Ectodermal cell (in vitro differentiated cells): ENCODE measurements at regions not wholly inside any gene's neighbourhood (a gene's known extent, or its start where the extent isn't known, plus 50 kb on each side); places are given as distances from the start of the nearest gene placed in this dataset.

ENCODE experiments used
- H3K27ac ChIP-seq: 2 replicates; pipeline ENCODE4 v1.7.0; 2013; ENCODE audit warnings: mild to moderate bottlenecking, low read depth, low read length; ENCODE audit not compliant: insufficient read depth, poor library complexity, severe bottlenecking
- H3K27me3 ChIP-seq: 2 replicates; pipeline ENCODE4 v1.7.0; 2013; ENCODE audit warnings: mild to moderate bottlenecking, low read length; ENCODE audit not compliant: insufficient read depth, control insufficient read depth, poor library complexity, severe bottlenecking
- H3K36me3 ChIP-seq: one replicate; pipeline ENCODE4 v1.7.0; 2013; ENCODE audit warnings: low read length; ENCODE audit not compliant: control insufficient read depth, insufficient read depth
- H3K4me1 ChIP-seq: one replicate; pipeline ENCODE4 v1.7.0; 2013; ENCODE audit warnings: low read length; ENCODE audit not compliant: control insufficient read depth, insufficient read depth
- H3K4me3 ChIP-seq: 2 replicates; pipeline ENCODE4 v1.7.0; 2013; ENCODE audit warnings: low read depth, low read length, control low read depth; ENCODE audit not compliant: insufficient read depth
- H3K9me3 ChIP-seq: 2 replicates; pipeline ENCODE4 v1.7.0; 2013; ENCODE audit warnings: mild to moderate bottlenecking, low read length, moderate library complexity; ENCODE audit not compliant: control insufficient read depth
- WGBS, 2 experiments: methylation state at CpG; one replicate each; pipeline ENCODE4 v1.1.7; 2013; ENCODE audit warnings: missing lambda C conversion rate in 2 of 2; 5-methylcytosine and 5-hydroxymethylcytosine counted together

- Histone ChIP-seq H3K27ac (no peak overlapping the region), H3K4me3 (no peak overlapping the region), H3K4me1 (no peaks in the 10 kb centered on the region), H3K27me3 (no peaks in the 10 kb centered on the region), H3K36me3 (no peaks in the 10 kb centered on the region), H3K9me3 (no peaks in the 10 kb centered on the region)
- WGBS, 2 experiments = 97% methylated on average over 3 of the region's 3 CpGs
Measured at GRCh38 chr13:78306519-78307206, 296.7 kb downstream of the POU4F1 start.

GRCh38 chr13:78305171-78305570 is 298.2 kb downstream of the POU4F1 start:
- Histone ChIP-seq H3K27me3 (no peaks in the 10 kb centered on the region), H3K4me1 (no peaks in the 10 kb centered on the region), H3K4me3 (no peak overlapping the region), H3K9me3 (no peaks in the 10 kb centered on the region), H3K27ac (no peak overlapping the region), H3K36me3 (no peaks in the 10 kb centered on the region)
- WGBS, 2 experiments = 92 to 96% methylated on average over 3 of the region's 3 CpGs

- H3K27me3 ChIP-seq = no peaks in the 10 kb centered on the region
- no peak overlapping the region for H3K4me3 ChIP-seq
- no peaks in the 10 kb centered on the region for H3K36me3 ChIP-seq
- no peaks in the 10 kb centered on the region for H3K9me3 ChIP-seq
- H3K4me1 ChIP-seq = no peaks in the 10 kb centered on the region
- no peak overlapping the region for H3K27ac ChIP-seq
Measured at GRCh38 chr13:78299832-78300623, 303.3 kb downstream of the POU4F1 start.

- no CpG with 5 or more reads among the region's 1 CpG for WGBS, 2 experiments
- no peaks in the 10 kb centered on the region for H3K27me3 ChIP-seq
- no peaks in the 10 kb centered on the region for H3K36me3 ChIP-seq
- H3K4me1 ChIP-seq = no peaks in the 10 kb centered on the region
- no peak overlapping the region for H3K27ac ChIP-seq
- H3K9me3 ChIP-seq = no peaks in the 10 kb centered on the region
- no peak overlapping the region for H3K4me3 ChIP-seq
Measured at GRCh38 chr13:78298657-78299056, 304.7 kb downstream of the POU4F1 start.

- Histone ChIP-seq H3K4me1 (no peaks in the 10 kb centered on the region), H3K36me3 (no peaks in the 10 kb centered on the region), H3K4me3 (no peak overlapping the region), H3K27me3 (no peaks in the 10 kb centered on the region), H3K27ac (no peak overlapping the region), H3K9me3 (no peaks in the 10 kb centered on the region)
- 94 to 96% methylated on average over 1 of the region's 1 CpG for WGBS, 2 experiments
Measured at GRCh38 chr13:78286748-78287147, 316.6 kb downstream of the POU4F1 start.

- Histone ChIP-seq H3K4me1 (no peaks in the 10 kb centered on the region), H3K27ac (no peak overlapping the region), H3K27me3 (no peaks in the 10 kb centered on the region), H3K9me3 (no peaks in the 10 kb centered on the region), H3K4me3 (no peak overlapping the region), H3K36me3 (no peaks in the 10 kb centered on the region)
- 88 to 92% methylated on average over 4 of the region's 4 CpGs for WGBS, 2 experiments
Measured at GRCh38 chr13:78265098-78265497, 338.3 kb downstream of the POU4F1 start.

- H3K36me3 ChIP-seq = no peaks in the 10 kb centered on the region
- no peak overlapping the region for H3K27ac ChIP-seq
- 75 to 85% methylated on average over 3 of the region's 3 CpGs for WGBS, 2 experiments
- no peaks in the 10 kb centered on the region for H3K9me3 ChIP-seq
- H3K4me1 ChIP-seq = no peaks in the 10 kb centered on the region
- no peak overlapping the region for H3K4me3 ChIP-seq
- no peaks in the 10 kb centered on the region for H3K27me3 ChIP-seq
Measured at GRCh38 chr13:78258304-78258703, 339.7 kb upstream of the EDNRB start.

- 91 to 93% methylated on average over 1 of the region's 1 CpG for WGBS, 2 experiments
- Histone ChIP-seq H3K27ac (no peak overlapping the region), H3K36me3 (no peaks in the 10 kb centered on the region), H3K4me1 (no peaks in the 10 kb centered on the region), H3K4me3 (no peak overlapping the region), H3K27me3 (no peaks in the 10 kb centered on the region), H3K9me3 (no peaks in the 10 kb centered on the region)
Measured at GRCh38 chr13:78256484-78256883, 337.9 kb upstream of the EDNRB start.

GRCh38 chr13:78254113-78254512 is 335.5 kb upstream of the EDNRB start:
- no peaks in the 10 kb centered on the region for H3K4me1 ChIP-seq
- no peaks in the 10 kb centered on the region for H3K27me3 ChIP-seq
- H3K36me3 ChIP-seq = no peaks in the 10 kb centered on the region
- WGBS, 2 experiments = 87 to 98% methylated on average over 3 of the region's 3 CpGs
- H3K4me3 ChIP-seq = no peak overlapping the region
- H3K9me3 ChIP-seq = no peaks in the 10 kb centered on the region
- H3K27ac ChIP-seq = no peak overlapping the region

- no peaks in the 10 kb centered on the region for H3K27me3 ChIP-seq
- no peak overlapping the region for H3K4me3 ChIP-seq
- H3K36me3 ChIP-seq = no peaks in the 10 kb centered on the region
- no peak overlapping the region for H3K27ac ChIP-seq
- H3K4me1 ChIP-seq = no peaks in the 10 kb centered on the region
- H3K9me3 ChIP-seq = no peaks in the 10 kb centered on the region
Measured at GRCh38 chr13:78247362-78247761, 328.7 kb upstream of the EDNRB start.
